ENCODE measurements at regions not wholly inside any gene's neighbourhood (a gene's known extent, or its start where the extent isn't known, plus 50 kb on each side); places are given as distances from the start of the nearest gene placed in this dataset.
"Not testable (repeated sequence)": the region's sequence is repeated elsewhere in the genome, so short reads cannot be mapped to it uniquely, and the experiment has no call there.

GRCh38 chr3:152621967-152622810 is 212.7 kb upstream of the P2RY1 start:
- no peak for DNase-seq

DNA sequence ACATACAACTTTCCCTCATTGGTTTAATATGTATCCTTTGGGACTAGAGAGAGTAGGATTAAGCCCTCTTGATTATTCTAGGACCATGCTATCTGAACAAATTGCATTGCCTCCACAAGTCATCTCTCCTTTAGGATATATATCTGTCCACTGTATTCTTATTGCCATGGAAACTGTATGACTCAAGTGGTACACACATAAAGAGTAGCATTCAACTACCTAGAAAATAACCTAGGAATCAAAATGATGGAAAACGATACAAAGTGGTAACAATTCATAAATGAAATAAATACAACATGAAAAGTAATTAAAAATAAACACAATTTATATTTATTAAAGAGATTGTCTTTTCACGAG is 212.1 kb upstream of the P2RY1 start:
- DNase-seq, result no peak

GRCh38 chr3:152623286-152623911 is 211.5 kb upstream of the P2RY1 start:
- DNase-seq, result no peak

DNA sequence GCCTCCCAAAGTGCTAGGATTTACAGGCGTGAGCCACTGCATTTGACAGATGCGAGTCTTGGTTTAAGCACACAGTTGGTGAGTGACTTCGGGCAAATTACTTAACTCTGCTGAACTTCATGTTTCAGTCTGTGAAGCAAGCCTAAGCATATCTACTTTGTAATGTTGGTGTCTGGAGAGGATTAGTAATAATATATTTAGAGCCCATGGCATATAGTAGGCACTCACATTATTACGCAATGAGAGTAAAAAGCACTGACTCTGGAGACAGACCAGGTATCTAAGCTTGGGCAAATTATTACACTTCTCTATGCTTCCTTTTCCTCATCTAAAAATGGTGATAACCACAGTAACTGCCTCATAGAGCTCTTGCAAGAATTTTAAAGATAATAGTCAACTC is 208.7 kb upstream of the P2RY1 start:
- no peak for DNase-seq

DNA sequence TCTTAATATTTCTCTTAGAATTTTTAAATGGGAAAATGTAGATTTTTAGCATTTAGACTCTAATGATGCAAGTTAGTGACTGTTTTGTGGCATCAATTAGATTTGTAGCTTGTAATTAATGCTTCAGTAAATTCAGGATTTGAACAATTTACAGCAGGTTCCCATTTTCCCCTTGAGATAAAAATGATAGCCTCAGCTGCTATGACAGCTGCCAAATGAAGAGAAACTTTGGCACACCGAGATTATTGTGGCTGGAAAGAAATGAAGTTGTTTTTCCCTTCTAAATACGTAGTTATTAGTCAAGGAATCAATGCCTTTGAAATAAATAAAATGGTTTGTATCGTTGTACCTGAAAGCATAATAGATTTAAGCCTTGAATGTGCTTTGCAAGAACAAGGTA is 206.4 kb upstream of the P2RY1 start:
- no peak for DNase-seq

DNA sequence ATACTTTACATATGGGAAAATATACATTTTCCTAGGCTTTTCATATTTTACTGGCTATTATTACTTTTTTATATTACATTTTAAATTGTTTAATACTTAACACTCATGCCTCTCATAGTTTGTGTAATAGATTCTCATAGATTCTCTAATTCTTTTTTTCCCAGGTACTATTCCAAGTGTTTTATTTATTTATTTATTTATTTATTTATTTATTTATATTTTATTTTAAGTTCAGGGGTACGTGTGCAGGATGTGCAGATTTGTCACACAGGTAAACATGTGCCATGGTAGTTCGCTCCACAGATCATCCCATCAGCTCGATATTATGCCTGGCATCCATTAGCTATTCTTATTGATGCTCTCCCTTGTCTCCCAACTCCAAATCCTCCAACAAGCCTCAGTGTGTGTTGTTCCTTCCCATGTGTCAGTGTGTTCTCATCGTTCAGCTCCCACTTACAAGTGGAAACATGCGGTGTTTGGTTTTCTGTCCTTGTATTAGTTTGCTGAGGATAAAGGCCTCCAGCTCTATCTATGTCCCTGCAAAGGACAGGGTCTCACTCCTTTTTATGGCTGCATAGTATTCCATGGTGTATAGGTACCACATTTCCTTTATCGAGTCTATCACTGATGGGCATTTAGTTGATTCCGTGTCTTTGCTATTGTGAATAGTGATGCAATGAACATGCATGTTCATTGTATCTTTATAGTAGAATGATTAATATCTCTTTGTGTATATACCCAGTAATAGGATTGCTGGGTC is 205.4 kb upstream of the P2RY1 start:
- DNase-seq, result no peak

DNA sequence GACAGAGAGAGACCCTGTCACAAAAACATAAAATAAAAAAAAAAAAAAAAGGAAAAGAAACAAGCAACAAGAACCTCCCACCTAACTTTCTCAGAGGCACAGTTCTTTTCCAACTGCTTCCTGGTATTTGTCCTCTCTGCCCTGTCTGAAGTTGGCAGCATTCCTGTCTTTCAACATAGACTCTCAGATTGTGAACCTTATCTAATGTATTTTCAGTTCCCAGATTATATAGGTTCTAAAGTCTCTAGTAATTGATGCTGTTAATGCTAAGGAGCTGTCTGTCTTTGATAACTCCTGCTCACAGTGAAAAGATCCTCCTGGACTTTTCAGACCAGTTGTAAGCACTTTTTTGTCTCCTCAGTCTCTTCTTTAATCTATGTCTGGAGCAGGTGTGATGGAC is 199.5 kb upstream of the P2RY1 start:
- no peak for DNase-seq

DNA sequence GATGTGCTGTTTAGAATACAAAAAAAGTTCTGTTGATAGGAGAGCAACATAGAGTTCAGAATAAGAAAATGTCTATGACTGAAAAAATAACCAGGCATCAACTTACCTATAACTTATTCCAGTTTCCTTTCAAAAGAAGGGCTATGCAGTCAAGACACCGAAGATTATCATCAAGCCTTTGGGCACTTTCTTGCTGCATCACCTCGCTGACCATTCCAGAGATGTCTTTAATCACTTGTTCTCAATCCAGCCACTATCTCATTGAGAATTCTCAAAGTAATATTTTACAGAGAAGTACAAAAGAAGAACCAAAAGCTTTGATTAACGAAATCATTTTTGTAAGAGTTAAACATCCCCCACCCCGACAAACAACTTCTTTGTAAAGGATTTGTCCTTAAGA is 198.3 kb upstream of the P2RY1 start:
- no peak for DNase-seq

DNA sequence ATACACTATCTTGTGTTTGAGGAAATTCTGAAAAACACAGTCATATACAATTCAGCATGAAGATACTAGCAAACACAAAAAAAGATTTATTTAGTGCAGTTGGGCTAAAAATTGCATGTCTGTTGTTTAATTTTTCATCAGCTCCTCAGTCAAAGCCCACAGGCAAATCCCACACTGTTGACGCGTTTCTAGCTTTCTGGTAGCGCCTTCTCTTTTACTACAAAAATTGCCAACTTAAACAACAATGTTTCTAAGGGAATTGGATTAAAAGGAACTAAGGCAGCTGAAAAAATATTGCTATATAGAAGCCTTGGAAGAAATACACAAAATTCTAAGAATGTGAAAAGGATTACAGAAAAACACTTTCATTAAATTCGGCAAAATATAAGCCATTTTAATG is 196.7 kb upstream of the P2RY1 start:
- no peak for DNase-seq

DNA sequence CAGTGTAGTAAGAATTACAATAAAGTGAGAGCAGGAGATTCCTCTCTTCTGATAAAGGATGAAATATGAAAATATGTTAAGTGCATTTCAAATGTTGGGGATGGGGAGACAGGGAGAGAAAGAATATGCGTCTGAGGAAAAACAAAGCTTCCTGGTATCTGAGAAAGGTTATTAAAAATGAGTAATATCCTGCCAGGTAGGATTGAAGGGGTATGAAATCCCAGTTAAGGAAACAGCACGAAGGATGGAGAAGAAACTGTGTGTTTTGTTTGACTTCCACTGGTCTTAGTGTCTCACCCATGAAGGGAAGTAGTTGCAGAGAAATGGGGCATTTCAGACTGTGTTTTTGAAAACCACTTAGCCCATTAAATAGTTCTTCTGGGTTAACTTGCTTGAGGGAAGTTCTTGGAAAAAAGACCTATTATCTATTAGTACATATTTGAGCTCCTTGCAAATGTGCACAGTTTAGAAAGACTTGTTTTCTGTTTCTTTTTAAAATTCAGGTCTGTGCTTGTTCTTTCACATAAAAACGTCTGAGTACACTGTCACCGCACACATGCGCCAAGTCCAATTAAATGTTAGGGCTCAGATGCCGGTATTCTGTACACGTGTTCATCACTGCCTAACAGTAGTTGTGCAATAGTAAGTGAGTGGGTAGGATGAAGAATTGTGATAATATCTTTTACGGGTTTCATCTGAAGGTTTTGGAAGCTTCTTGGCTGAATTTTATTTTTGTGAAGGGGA is 196.1 kb upstream of the P2RY1 start:
- peak; percentile 9 for DNase-seq

DNA sequence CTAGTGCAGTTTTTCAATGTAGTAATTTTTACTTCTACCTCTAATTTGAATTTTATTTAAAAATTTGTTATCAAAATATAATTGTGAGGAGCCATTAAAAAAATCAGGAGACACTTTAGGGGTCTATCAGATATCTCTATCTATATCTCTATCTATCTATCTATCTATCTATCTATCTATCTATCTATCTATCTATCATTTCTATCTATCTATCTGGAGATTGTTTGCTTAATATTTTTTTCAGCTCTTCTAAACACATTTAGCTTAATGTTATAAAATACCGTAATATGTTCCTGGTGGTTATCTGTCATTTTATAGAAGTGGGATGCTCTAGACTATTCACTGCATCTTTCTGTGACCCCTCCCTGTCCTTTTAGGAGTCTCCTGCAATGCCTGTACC is 193.7 kb upstream of the P2RY1 start:
- no peak for DNase-seq

GRCh38 chr3:152642658-152643057 is 192.3 kb upstream of the P2RY1 start:
- DNase-seq, result no peak

GRCh38 chr3:152644478-152644877 is 190.5 kb upstream of the P2RY1 start:
- no peak for DNase-seq

DNA sequence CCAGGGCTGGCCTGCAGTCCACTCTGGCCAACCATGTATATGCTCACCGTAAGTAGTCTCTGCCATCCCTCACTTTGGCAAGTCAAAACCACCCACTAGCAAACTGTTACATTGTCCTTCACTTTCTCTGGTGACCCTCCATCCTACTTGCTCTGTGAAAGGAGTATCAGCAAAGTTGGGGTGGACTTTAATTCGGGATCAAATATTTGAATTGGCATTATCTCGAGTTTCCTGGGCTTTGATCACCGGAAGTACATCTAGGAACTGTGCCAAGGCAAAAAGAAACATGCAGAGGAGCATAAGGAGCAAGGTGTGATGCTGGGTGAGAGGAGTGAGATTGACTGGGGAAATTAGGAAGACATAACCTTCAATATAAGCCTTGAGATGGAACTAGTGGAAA is 188.9 kb upstream of the P2RY1 start:
- DNase-seq, result no peak

GRCh38 chr3:152650177-152650576 is 184.8 kb upstream of the P2RY1 start:
- peak; percentile 20 for DNase-seq

DNA sequence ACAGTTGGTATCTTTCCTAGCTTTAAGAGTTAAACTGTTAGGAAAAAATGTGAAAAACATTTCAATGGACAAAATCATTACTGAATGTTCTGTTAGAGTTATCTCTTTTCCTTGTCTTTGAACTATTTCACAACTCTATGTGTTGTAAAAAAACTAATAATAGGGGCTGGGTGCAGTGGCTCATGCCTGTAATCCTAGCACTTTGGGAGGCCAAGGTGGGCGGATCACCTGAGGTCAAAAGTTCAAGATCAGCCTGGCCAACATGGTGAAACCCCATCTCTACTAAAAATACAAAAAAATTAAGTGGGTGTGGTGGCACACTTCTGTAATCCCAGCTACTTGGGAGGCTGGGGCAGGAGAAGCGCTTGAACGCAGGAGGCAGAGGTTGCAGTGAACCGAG is 184.0 kb upstream of the P2RY1 start:
- DNase-seq, result not testable (repeated sequence)

- no peak for DNase-seq
These were observed 178.5 kb upstream of the P2RY1 start for GRCh38 chr3:152656214-152656971.

DNA sequence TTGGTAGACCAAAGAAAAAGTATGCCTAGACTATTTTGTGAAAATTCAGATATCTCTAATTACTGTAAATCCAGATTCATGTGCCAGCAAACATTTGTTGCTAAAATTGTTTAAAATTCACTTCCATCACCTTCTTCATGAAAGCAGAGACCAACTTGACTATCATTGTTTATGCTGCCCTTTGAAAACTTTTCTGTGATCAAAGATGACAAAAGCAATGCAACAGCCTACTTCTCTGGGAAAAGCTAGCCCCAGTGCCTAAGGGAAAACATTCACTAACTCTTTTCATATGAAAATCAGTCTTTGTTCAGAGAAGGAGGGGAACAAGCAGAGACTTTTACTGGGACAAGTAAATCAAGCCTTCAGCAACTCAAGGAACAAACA is 178.0 kb upstream of the P2RY1 start:
- DNase-seq, result no peak

- DNase-seq, result no peak
These were observed 175.8 kb upstream of the P2RY1 start for GRCh38 chr3:152658977-152659720.

- no peak for DNase-seq
These were observed 172.8 kb upstream of the P2RY1 start for GRCh38 chr3:152662157-152662556.

GRCh38 chr3:152664766-152665165 is 170.2 kb upstream of the P2RY1 start:
- DNase-seq, result no peak

Measured in skin of body (tissue), 1 donor.